ENCODE measurements at regions not wholly inside any gene's neighbourhood (a gene's known extent, or its start where the extent isn't known, plus 50 kb on each side); places are given as distances from the start of the nearest gene placed in this dataset.

DNA sequence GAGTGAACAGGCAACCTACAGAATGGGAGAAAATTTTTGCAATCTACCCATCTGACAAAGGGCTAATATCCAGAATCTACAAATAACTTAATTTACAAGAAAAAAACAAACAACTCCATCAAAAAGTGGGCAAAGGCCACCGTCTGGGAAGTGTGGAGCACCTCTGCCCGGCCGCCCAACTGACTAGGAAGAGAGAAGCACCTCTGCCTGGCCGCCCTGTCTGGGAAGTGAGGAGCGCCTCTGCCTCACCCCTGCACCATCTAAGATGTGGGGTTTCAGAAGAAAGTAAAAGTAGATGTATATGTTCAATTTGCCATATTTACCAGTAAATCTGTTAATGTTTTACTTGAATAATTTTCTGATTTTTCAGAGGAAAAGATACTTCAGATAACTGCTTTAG is 108.1 kb upstream of the TMEM161B start:
- ATAC-seq (no peak), DNase-seq (no peak)
- CTCF ChIA-PET, result no interaction called here
- Histone ChIP-seq H3K27ac (ENCODE audit: low read depth, low read length) (no peak overlapping the region), H3K36me3 (ENCODE audit: control insufficient read depth in 2 of 3, insufficient read depth in 3 of 3, low read length in 3 of 3) (no peaks in the 10 kb centered on the region), H3K9me3 (ENCODE audit: control insufficient read depth in 2 of 3, low read length in 3 of 3) (no peaks in the 10 kb centered on the region), H3K4me1 (ENCODE audit: control insufficient read depth in 2 of 2, insufficient read depth in 2 of 2, low read length in 2 of 2) (no peaks in the 10 kb centered on the region), H3K4me3 (ENCODE audit: low read length) (no peak overlapping the region), H3K27me3 (ENCODE audit: control insufficient read depth in 2 of 2, insufficient read depth in 2 of 2, low read length in 2 of 2) (no peaks in the 10 kb centered on the region)
- H3K4me1 Mint-ChIP-seq, result peaks cover 0 to 7% (median 0%) of the 10 kb centered on the region in 7 donors
- H3K27ac Mint-ChIP-seq, result no peak overlapping the region
- no peak overlapping the region for H3K4me3 Mint-ChIP-seq
- H3K9me3 Mint-ChIP-seq, result peaks cover 0 to 6% (median 0%) of the 10 kb centered on the region in 11 donors
- H3K27me3 Mint-ChIP-seq, result peaks cover 0 to 15% (median 10%) of the 10 kb centered on the region in 5 donors
- no peaks in the 10 kb centered on the region for H3K36me3 Mint-ChIP-seq
- POLR2A ChIA-PET, result no interaction called here
- intact Hi-C loops (cut with micrococcal nuclease), result no loop called here

DNA sequence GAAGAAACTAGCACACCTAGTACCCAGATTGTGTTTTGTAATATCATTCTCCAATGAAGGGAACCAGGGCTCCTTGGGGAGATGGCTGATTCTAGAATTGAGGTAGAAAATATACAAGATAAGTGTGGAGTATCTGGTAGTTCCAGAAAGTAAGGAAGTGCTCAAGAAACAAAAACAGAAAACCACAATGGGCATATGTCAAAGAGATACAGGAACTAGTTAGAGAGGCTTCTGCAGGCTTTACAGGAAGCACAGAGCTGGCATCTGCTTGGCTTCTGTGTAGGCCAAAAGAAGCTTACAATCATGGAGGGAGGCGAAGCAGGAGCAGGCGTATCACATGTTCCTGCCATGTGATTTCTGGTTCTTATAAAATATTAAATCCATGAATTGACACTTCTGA is 105.7 kb upstream of the TMEM161B start:
- ATAC-seq, result no peak
- peaks cover 0 to 6% (median 0%) of the 10 kb centered on the region in 11 donors for H3K9me3 Mint-ChIP-seq
- no peak overlapping the region for H3K4me3 Mint-ChIP-seq

DNA sequence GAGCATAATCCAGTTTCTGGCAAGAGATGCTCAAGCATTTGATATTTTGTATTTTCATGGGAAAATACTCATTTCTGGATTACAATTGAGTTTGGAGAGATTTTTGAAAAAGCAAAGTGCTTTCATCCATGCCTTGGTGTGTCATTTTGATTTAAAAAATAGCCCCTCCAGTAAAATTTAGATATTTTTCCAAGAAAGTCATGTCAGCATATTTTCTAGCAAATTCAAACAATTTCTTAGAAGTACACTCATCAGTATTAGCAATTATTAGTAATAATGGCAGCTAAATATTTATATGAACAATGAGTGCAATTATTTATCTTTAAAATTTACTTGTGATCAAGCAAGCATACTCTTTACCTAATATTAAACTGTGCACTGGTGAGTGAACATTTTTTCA is 102.2 kb upstream of the TMEM161B start:
- H3K4me1 ChIP-seq (ENCODE audit: control insufficient read depth in 2 of 2, insufficient read depth in 2 of 2, low read length in 2 of 2), result no peaks in the 10 kb centered on the region
- CTCF ChIA-PET, result interaction anchor here (0.7 to 0.8 kb wide), 2 partner anchors 14 to 17 kb away, joined by 3 read pairs; no protein-coding TSS in a partner anchor
- Mint-ChIP-seq H3K36me3 (peaks cover 0 to 4% (median 0%) of the 10 kb centered on the region in 5 donors), H3K4me1 (peaks cover 0 to 7% (median 0%) of the 10 kb centered on the region in 7 donors), H3K9me3 (peaks cover 0 to 8% (median 0%) of the 10 kb centered on the region in 11 donors), H3K27me3 (peaks cover 0 to 12% (median 5%) of the 10 kb centered on the region in 5 donors), H3K4me3 (no peak overlapping the region), H3K27ac (no peak overlapping the region)
- no peaks in the 10 kb centered on the region for H3K9me3 ChIP-seq (ENCODE audit: control insufficient read depth in 2 of 3, low read length in 3 of 3)
- no peaks in the 10 kb centered on the region for H3K27me3 ChIP-seq (ENCODE audit: control insufficient read depth in 2 of 2, insufficient read depth in 2 of 2, low read length in 2 of 2)
- POLR2A ChIA-PET, result no interaction called here
- H3K4me3 ChIP-seq (ENCODE audit: low read length), result no peak overlapping the region
- H3K27ac ChIP-seq (ENCODE audit: low read depth, low read length), result no peak overlapping the region
- DNase-seq, result no peak
- ATAC-seq, result no peak
- intact Hi-C loops (cut with micrococcal nuclease), result no loop called here
- H3K36me3 ChIP-seq (ENCODE audit: control insufficient read depth in 2 of 3, insufficient read depth in 3 of 3, low read length in 3 of 3), result no peaks in the 10 kb centered on the region

More for the DNA sequence above, 105.7 kb upstream of the TMEM161B start:
- peaks cover 0 to 7% (median 0%) of the 10 kb centered on the region in 7 donors for H3K4me1 Mint-ChIP-seq
- no peaks in the 10 kb centered on the region for H3K36me3 Mint-ChIP-seq
- intact Hi-C loops (cut with micrococcal nuclease), result no loop called here
- ChIA-PET POLR2A (no interaction called here), CTCF (no interaction called here)
- H3K27ac ChIP-seq (ENCODE audit: low read depth, low read length), result no peak overlapping the region
- H3K4me1 ChIP-seq (ENCODE audit: control insufficient read depth in 2 of 2, insufficient read depth in 2 of 2, low read length in 2 of 2), result no peaks in the 10 kb centered on the region
- peaks cover 0 to 6% (median 4%) of the 10 kb centered on the region in 5 donors for H3K27me3 Mint-ChIP-seq
- H3K27me3 ChIP-seq (ENCODE audit: control insufficient read depth in 2 of 2, insufficient read depth in 2 of 2, low read length in 2 of 2), result no peaks in the 10 kb centered on the region
- DNase-seq, result no peak
- no peaks in the 10 kb centered on the region for H3K36me3 ChIP-seq (ENCODE audit: control insufficient read depth in 2 of 3, insufficient read depth in 3 of 3, low read length in 3 of 3)
- H3K27ac Mint-ChIP-seq, result no peak overlapping the region
- H3K9me3 ChIP-seq (ENCODE audit: control insufficient read depth in 2 of 3, low read length in 3 of 3), result no peaks in the 10 kb centered on the region
- no peak overlapping the region for H3K4me3 ChIP-seq (ENCODE audit: low read length)

DNA sequence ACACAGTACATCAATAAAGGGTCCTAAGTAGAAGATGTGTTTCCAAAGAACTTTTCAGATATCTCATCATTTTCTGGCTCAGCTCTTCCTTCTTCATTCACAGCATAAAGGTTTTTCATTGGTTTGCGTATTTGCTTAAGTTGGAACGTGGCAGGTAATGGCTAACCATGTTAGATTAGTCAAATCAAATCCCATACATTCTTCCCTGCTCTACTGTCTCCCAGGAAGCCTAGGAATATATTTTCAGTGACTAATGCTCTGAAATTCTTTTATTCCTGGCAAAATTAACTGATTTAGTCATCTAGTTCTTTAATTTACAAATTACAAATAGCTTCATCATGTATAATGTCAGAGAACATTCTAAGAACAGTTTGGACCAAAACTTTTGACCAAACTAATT is 99.6 kb upstream of the TMEM161B start:
- ChIA-PET CTCF (interaction anchor here (0.6 kb wide), 1 partner anchor 158 kb away, joined by 3 read pairs; no protein-coding TSS in a partner anchor), POLR2A (no interaction called here)

DNA sequence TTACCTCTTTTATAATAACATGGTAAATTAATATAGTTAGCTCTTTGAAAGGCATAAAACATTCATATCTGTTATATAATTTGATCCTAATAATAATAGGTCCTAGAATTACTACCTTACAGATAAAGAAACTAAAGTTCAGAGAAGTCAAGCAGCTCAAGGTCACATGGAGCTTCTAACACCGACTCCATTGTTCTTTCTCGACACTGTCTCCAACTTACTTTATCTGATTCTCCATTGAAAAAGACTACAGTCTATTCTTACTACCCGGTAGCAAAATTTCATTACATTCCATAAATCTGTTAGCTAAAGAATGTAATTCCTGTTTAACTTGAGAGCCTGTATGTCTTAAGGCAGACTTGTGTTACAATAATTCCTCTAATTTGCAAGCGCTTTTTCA is 96.3 kb upstream of the TMEM161B start:
- POLR2A ChIA-PET, result no interaction called here
- H3K27me3 ChIP-seq (ENCODE audit: control insufficient read depth in 2 of 2, insufficient read depth in 2 of 2, low read length in 2 of 2), result no peaks in the 10 kb centered on the region
- Mint-ChIP-seq H3K27ac (no peak overlapping the region), H3K27me3 (peaks cover 0 to 22% (median 9%) of the 10 kb centered on the region in 5 donors), H3K9me3 (peaks cover 0 to 12% (median 0%) of the 10 kb centered on the region in 11 donors), H3K36me3 (peaks cover 0 to 4% (median 0%) of the 10 kb centered on the region in 5 donors), H3K4me3 (no peak overlapping the region), H3K4me1 (no peaks in the 10 kb centered on the region)
- DNase-seq, result no peak
- no peaks in the 10 kb centered on the region for H3K4me1 ChIP-seq (ENCODE audit: control insufficient read depth in 2 of 2, insufficient read depth in 2 of 2, low read length in 2 of 2)
- CTCF ChIA-PET, result no interaction called here
- no peaks in the 10 kb centered on the region for H3K9me3 ChIP-seq (ENCODE audit: control insufficient read depth in 2 of 3, low read length in 3 of 3)
- H3K36me3 ChIP-seq (ENCODE audit: control insufficient read depth in 2 of 3, insufficient read depth in 3 of 3, low read length in 3 of 3), result no peaks in the 10 kb centered on the region
- no peak overlapping the region for H3K27ac ChIP-seq (ENCODE audit: low read depth, low read length)
- no peak overlapping the region for H3K4me3 ChIP-seq (ENCODE audit: low read length)
- intact Hi-C loops (cut with micrococcal nuclease), result no loop called here
- no peak for ATAC-seq

More for the DNA sequence above, 99.6 kb upstream of the TMEM161B start:
- no peaks in the 10 kb centered on the region for H3K27me3 ChIP-seq (ENCODE audit: control insufficient read depth in 2 of 2, insufficient read depth in 2 of 2, low read length in 2 of 2)
- H3K27me3 Mint-ChIP-seq, result peaks cover 0 to 14% (median 7%) of the 10 kb centered on the region in 5 donors
- H3K36me3 Mint-ChIP-seq, result peaks cover 0 to 4% (median 0%) of the 10 kb centered on the region in 5 donors
- H3K4me3 ChIP-seq (ENCODE audit: low read length), result no peak overlapping the region
- peaks cover 0 to 9% (median 0%) of the 10 kb centered on the region in 11 donors for H3K9me3 Mint-ChIP-seq
- intact Hi-C loops (cut with micrococcal nuclease), result no loop called here
- no peak overlapping the region for H3K4me3 Mint-ChIP-seq
- DNase-seq (no peak), ATAC-seq (no peak)
- no peaks in the 10 kb centered on the region for H3K4me1 ChIP-seq (ENCODE audit: control insufficient read depth in 2 of 2, insufficient read depth in 2 of 2, low read length in 2 of 2)
- no peak overlapping the region for H3K27ac ChIP-seq (ENCODE audit: low read depth, low read length)
- H3K36me3 ChIP-seq (ENCODE audit: control insufficient read depth in 2 of 3, insufficient read depth in 3 of 3, low read length in 3 of 3), result no peaks in the 10 kb centered on the region
- no peaks in the 10 kb centered on the region for H3K9me3 ChIP-seq (ENCODE audit: control insufficient read depth in 2 of 3, low read length in 3 of 3)
- H3K27ac Mint-ChIP-seq, result no peak overlapping the region
- H3K4me1 Mint-ChIP-seq, result no peaks in the 10 kb centered on the region

DNA sequence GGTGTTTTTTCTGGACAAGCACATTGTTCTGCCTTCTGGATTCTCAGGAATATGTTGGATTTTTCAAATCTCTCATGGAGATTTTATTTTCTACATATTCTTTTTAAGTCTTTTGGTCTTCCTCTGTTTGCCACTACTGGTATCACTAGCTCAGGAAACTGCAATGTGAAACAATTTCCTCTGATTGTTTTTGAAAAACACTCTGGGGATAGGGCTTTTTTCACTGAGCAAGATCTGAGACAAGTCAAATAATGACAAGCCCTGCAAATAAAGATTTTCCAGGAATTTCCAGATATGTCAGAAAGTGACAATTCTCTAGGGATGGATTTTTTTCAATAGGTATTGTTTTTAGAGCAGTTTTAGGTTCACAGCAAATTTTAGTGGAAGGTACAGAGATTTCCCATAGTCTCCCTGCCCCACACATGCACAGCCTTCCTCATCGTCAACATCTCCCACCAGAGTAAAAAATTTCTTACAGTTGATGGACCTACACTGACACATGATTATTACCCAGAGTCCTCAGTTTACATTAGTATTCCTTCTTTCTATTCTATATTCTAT is 86.9 kb upstream of the TMEM161B start:
- ChIA-PET POLR2A (no interaction called here), CTCF (no interaction called here)
- H3K4me3 Mint-ChIP-seq, result no peak overlapping the region
- H3K27me3 Mint-ChIP-seq, result peaks cover 0 to 11% (median 5%) of the 10 kb centered on the region in 5 donors
- Histone ChIP-seq H3K4me3 (ENCODE audit: low read length) (no peak overlapping the region), H3K4me1 (ENCODE audit: control insufficient read depth in 2 of 2, insufficient read depth in 2 of 2, low read length in 2 of 2) (no peaks in the 10 kb centered on the region), H3K9me3 (ENCODE audit: control insufficient read depth in 2 of 3, low read length in 3 of 3) (no peaks in the 10 kb centered on the region), H3K27me3 (ENCODE audit: control insufficient read depth in 2 of 2, insufficient read depth in 2 of 2, low read length in 2 of 2) (no peaks in the 10 kb centered on the region), H3K36me3 (ENCODE audit: control insufficient read depth in 2 of 3, insufficient read depth in 3 of 3, low read length in 3 of 3) (no peaks in the 10 kb centered on the region), H3K27ac (ENCODE audit: low read depth, low read length) (no peak overlapping the region)
- H3K9me3 Mint-ChIP-seq, result peaks cover 4 to 43% (median 7%) of the 10 kb centered on the region in 11 donors
- no peaks in the 10 kb centered on the region for H3K4me1 Mint-ChIP-seq
- intact Hi-C loops (cut with micrococcal nuclease), result no loop called here
- peaks cover 0 to 6% (median 0%) of the 10 kb centered on the region in 5 donors for H3K36me3 Mint-ChIP-seq
- ATAC-seq, result no peak
- DNase-seq, result no peak
- no peak overlapping the region for H3K27ac Mint-ChIP-seq

DNA sequence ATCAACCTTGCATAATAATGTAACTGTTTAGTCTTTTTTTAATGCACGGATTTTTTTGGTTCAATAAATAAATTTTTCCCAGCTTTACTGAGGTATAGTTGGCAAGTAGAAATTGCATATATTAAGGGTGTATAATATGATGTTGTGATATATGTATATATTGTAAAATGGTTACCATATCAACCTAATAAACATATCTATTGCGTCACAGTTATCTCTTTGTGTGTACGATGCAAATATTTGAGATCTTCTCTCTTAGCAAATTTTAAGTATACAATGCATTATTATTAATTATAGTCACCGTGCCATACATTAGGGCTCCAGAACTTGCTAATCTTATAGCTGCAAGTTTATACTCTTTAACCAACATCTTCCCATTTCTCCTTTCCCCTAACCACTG is 57.2 kb upstream of the TMEM161B start:
- H3K4me3 ChIP-seq (ENCODE audit: low read length), result no peak overlapping the region
- H3K4me1 ChIP-seq (ENCODE audit: control insufficient read depth in 2 of 2, insufficient read depth in 2 of 2, low read length in 2 of 2), result no peaks in the 10 kb centered on the region
- H3K9me3 Mint-ChIP-seq, result peaks cover 0 to 4% (median 0%) of the 10 kb centered on the region in 11 donors
- no peak overlapping the region for H3K4me3 Mint-ChIP-seq
- no peaks in the 10 kb centered on the region for H3K27me3 ChIP-seq (ENCODE audit: control insufficient read depth in 2 of 2, insufficient read depth in 2 of 2, low read length in 2 of 2)
- H3K27ac ChIP-seq (ENCODE audit: low read depth, low read length), result no peak overlapping the region
- no peak for ATAC-seq
- no peaks in the 10 kb centered on the region for H3K4me1 Mint-ChIP-seq
- ChIA-PET CTCF (no interaction called here), POLR2A (no interaction called here)
- no peak overlapping the region for H3K27ac Mint-ChIP-seq
- peaks cover 0 to 5% (median 0%) of the 10 kb centered on the region in 5 donors for H3K27me3 Mint-ChIP-seq
- no peaks in the 10 kb centered on the region for H3K36me3 Mint-ChIP-seq
- intact Hi-C loops (cut with micrococcal nuclease), result no loop called here
- no peaks in the 10 kb centered on the region for H3K36me3 ChIP-seq (ENCODE audit: control insufficient read depth in 2 of 3, insufficient read depth in 3 of 3, low read length in 3 of 3)
- DNase-seq, result no peak
- no peaks in the 10 kb centered on the region for H3K9me3 ChIP-seq (ENCODE audit: control insufficient read depth in 2 of 3, low read length in 3 of 3)

All from naive thymus-derived CD4-positive, alpha-beta T cell (primary cell).